G401.6 (cell line): ENCODE measurements at regions not wholly inside any gene's neighbourhood (a gene's known extent, or its start where the extent isn't known, plus 50 kb on each side); places are given as distances from the start of the nearest gene placed in this dataset.

ENCODE experiments used
- FAIRE-seq: peaks from 2 replicates; lab custom pipeline; 2012; peaks lifted over from hg19 to GRCh38; lab: Jason Lieb, UNC

GRCh38 chr10:53749439-53749838, 976.9 kb upstream of the MBL2 start:
- no peak for FAIRE-seq

- no peak for FAIRE-seq
These were observed 975.7 kb upstream of the MBL2 start for GRCh38 chr10:53748319-53748718.

- no peak for FAIRE-seq
These were observed 972.2 kb upstream of the MBL2 start for GRCh38 chr10:53744746-53745145.

- no peak for FAIRE-seq
These were observed 971.6 kb upstream of the MBL2 start for GRCh38 chr10:53744176-53744575.

- no peak for FAIRE-seq
These were observed 964.5 kb upstream of the MBL2 start for GRCh38 chr10:53737132-53737531.

GRCh38 chr10:53726921-53727320, 954.3 kb upstream of the MBL2 start:
- FAIRE-seq: no peak

GRCh38 chr10:53724581-53724980, 952.0 kb upstream of the MBL2 start:
- no peak for FAIRE-seq

GRCh38 chr10:53719658-53720057, 947.1 kb upstream of the MBL2 start:
- FAIRE-seq: no peak

GRCh38 chr10:53716156-53716555, 943.6 kb upstream of the MBL2 start:
- FAIRE-seq: no peak

- no peak for FAIRE-seq
These were observed 940.8 kb upstream of the MBL2 start for GRCh38 chr10:53713431-53713830.

- no peak for FAIRE-seq
These were observed 929.9 kb upstream of the MBL2 start for GRCh38 chr10:53702489-53702888.

- FAIRE-seq: no peak
These were observed 928.6 kb upstream of the MBL2 start for GRCh38 chr10:53701213-53701612.

- FAIRE-seq: no peak
These were observed 927.7 kb upstream of the MBL2 start for GRCh38 chr10:53700278-53700677.

- no peak for FAIRE-seq
These were observed 927.1 kb upstream of the MBL2 start for GRCh38 chr10:53699684-53700083.

- FAIRE-seq: no peak
These were observed 926.6 kb upstream of the MBL2 start for GRCh38 chr10:53699231-53699630.

- no peak for FAIRE-seq
These were observed 924.5 kb upstream of the MBL2 start for GRCh38 chr10:53697038-53697437.

GRCh38 chr10:53690524-53691240, 918.1 kb upstream of the MBL2 start:
- FAIRE-seq: no peak

GRCh38 chr10:53687800-53688199, 915.2 kb upstream of the MBL2 start:
- FAIRE-seq: no peak

GRCh38 chr10:53682885-53683284, 910.3 kb upstream of the MBL2 start:
- no peak for FAIRE-seq

- no peak for FAIRE-seq
These were observed 909.9 kb upstream of the MBL2 start for GRCh38 chr10:53682458-53682857.

GRCh38 chr10:53679666-53680065, 907.1 kb upstream of the MBL2 start:
- no peak for FAIRE-seq

GRCh38 chr10:53675177-53675576, 902.6 kb upstream of the MBL2 start:
- FAIRE-seq: no peak

GRCh38 chr10:53667063-53667462, 894.5 kb upstream of the MBL2 start:
- FAIRE-seq: no peak

- FAIRE-seq: no peak
These were observed 891.9 kb upstream of the MBL2 start for GRCh38 chr10:53664282-53665019.
